IPS-15b (cell line): ENCODE measurements at regions not wholly inside any gene's neighbourhood (a gene's known extent, or its start where the extent isn't known, plus 50 kb on each side); places are given as distances from the start of the nearest gene placed in this dataset.

Source experiments
- H3K27me3 ChIP-seq: one replicate; pipeline ENCODE4 v1.6.1; 2013; ENCODE audit warnings: low read length; ENCODE audit not compliant: control insufficient read depth, insufficient read depth
- H3K36me3 ChIP-seq: one replicate; pipeline ENCODE4 v1.6.1; 2013; ENCODE audit warnings: low read length; ENCODE audit not compliant: control insufficient read depth, insufficient read depth
- H3K4me1 ChIP-seq: one replicate; pipeline ENCODE4 v1.6.1; 2013; ENCODE audit warnings: mild to moderate bottlenecking, low read length; ENCODE audit not compliant: control insufficient read depth, insufficient read depth
- H3K4me3 ChIP-seq: one replicate; pipeline ENCODE4 v1.5.1; 2013; ENCODE audit warnings: low read depth, low read length
- H3K9ac ChIP-seq: one replicate; pipeline ENCODE4 v1.6.1; 2013; ENCODE audit warnings: low read depth, mild to moderate bottlenecking, low read length
- H3K9me3 ChIP-seq: one replicate; pipeline ENCODE4 v1.6.1; 2013; ENCODE audit warnings: mild to moderate bottlenecking, low read length; ENCODE audit not compliant: control insufficient read depth, insufficient read depth

GRCh38 chr18:78630981-78631510, 348.6 kb upstream of the SALL3 start:
- Histone ChIP-seq H3K36me3 (no peaks in the 10 kb centered on the region), H3K9ac (no peak overlapping the region), H3K4me3 (no peak overlapping the region), H3K9me3 (no peaks in the 10 kb centered on the region), H3K27me3 (no peaks in the 10 kb centered on the region), H3K4me1 (no peaks in the 10 kb centered on the region)

- Histone ChIP-seq H3K4me1 (no peaks in the 10 kb centered on the region), H3K9me3 (no peaks in the 10 kb centered on the region), H3K9ac (no peak overlapping the region), H3K4me3 (no peak overlapping the region), H3K36me3 (no peaks in the 10 kb centered on the region), H3K27me3 (no peaks in the 10 kb centered on the region)
These were observed 347.5 kb upstream of the SALL3 start for GRCh38 chr18:78632111-78632541.

- Histone ChIP-seq H3K4me3 (no peak overlapping the region), H3K9me3 (no peaks in the 10 kb centered on the region), H3K27me3 (no peaks in the 10 kb centered on the region), H3K36me3 (no peaks in the 10 kb centered on the region), H3K9ac (no peak overlapping the region), H3K4me1 (no peaks in the 10 kb centered on the region)
These were observed 345.4 kb upstream of the SALL3 start for GRCh38 chr18:78634061-78634696.

DNA sequence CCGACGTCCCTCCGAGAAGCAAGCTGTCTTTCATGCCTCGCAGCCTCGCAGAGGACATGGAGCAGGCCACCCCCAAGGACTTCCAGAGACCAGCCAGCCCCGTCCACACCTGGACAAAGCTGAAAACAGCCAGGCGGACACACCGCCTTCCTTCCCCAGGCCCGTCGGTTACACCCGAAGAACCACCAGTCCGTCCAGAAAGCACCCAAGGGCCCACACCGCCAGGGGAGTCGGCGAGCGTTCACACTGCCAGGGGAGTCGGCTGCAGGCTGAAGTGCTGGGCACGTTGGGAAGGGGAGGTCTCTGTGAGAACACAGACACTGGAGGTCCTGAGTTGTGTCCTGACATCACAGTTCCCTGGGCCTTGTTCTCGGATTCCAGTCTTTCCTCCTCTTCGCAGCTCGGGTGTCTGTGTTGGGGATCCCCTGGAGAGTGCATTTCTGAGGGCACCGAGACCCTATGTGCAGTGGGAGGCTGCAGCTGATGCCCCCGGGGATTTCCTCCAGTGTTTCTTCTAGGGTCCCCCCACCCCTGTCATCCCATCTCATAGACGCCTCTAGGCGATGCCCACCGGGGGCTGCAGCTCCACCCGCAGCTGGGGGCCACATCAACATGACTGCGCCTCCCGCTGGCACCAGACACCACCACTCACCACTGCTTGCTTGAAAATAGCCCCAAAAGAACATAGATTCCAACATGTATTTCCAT, 344.4 kb upstream of the SALL3 start:
- H3K4me3 ChIP-seq = no peak overlapping the region
- no peak overlapping the region for H3K9ac ChIP-seq
- no peaks in the 10 kb centered on the region for H3K36me3 ChIP-seq
- H3K4me1 ChIP-seq = no peaks in the 10 kb centered on the region
- H3K9me3 ChIP-seq = no peaks in the 10 kb centered on the region
- H3K27me3 ChIP-seq = no peaks in the 10 kb centered on the region

DNA sequence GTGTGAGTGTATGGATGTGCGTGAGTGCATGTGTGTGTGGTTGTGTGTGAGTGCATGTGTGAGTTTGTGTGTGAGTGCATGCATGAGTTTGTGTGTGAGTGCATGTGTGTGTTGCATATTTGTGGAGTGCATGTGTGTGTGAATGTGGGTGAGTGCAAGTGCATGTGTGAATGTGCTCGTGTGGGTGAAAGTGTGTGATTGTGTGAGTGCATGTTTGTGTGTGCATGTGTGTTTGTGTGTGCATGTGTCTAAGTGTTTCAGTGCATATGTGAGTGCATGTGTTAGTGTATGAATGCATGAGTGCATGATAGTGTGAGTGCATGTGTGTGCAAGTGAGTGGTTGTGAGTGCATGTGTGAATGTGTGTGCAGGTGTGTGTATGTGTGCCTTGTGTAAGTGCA, 343.4 kb upstream of the SALL3 start:
- no peak overlapping the region for H3K4me3 ChIP-seq
- no peaks in the 10 kb centered on the region for H3K27me3 ChIP-seq
- H3K9ac ChIP-seq = no peak overlapping the region
- H3K9me3 ChIP-seq = no peaks in the 10 kb centered on the region
- no peaks in the 10 kb centered on the region for H3K4me1 ChIP-seq
- H3K36me3 ChIP-seq = no peaks in the 10 kb centered on the region

DNA sequence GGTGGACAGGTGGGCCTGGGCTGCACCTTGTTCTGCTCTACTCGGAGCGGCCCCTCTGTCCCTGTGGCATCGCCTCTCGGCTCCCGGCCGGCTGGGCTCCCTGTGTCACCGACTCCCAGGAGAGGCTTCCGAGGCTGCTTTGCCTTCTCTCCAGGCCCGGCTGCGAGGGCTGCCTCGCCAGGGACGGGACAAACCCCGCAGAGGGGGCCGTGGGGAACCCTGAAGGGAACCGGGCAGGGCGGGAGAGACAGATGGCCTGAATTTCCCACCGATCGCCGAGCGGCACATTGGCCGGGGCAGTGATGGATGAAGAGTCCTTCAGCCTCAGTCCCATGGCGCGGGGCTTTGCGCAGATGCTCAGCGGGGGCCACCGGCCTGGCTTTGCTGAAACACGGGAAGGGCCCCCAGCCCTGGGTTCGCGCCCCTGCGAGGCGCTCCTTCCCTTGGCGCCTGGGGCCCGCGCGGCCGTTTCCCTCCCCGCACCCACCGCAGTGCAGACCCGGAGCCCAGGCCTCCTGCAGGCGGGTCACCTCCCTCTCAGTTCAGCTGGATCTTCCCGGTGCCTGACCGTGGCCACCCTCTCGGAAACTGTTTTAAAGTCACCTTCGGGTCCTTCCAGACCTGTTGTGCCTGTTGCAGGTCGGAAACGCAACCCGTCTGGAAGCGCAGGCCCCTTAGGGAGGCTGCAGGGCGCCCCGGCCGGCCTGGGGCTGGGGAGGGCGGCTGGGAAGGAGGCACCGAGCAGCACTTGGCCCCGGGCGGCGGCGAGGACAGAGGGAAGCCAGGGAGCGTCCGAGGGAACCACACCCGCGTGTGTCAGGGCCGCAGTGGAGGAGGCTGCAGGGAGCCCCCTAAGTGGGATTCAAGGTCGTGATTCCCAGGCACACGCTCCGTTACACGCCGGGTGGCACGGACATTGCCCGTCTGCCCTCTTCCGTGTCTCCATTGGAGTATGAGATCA, 341.9 kb upstream of the SALL3 start:
- Histone ChIP-seq H3K27me3 (no peaks in the 10 kb centered on the region), H3K9ac (no peak overlapping the region), H3K9me3 (no peaks in the 10 kb centered on the region), H3K4me3 (no peak overlapping the region), H3K4me1 (no peaks in the 10 kb centered on the region), H3K36me3 (no peaks in the 10 kb centered on the region)

- Histone ChIP-seq H3K4me3 (no peak overlapping the region), H3K36me3 (no peaks in the 10 kb centered on the region), H3K9me3 (no peaks in the 10 kb centered on the region), H3K27me3 (no peaks in the 10 kb centered on the region), H3K9ac (no peak overlapping the region), H3K4me1 (no peaks in the 10 kb centered on the region)
These were observed 340.3 kb upstream of the SALL3 start for GRCh38 chr18:78639006-78639950.

- Histone ChIP-seq H3K36me3 (no peaks in the 10 kb centered on the region), H3K9me3 (no peaks in the 10 kb centered on the region), H3K4me3 (no peak overlapping the region), H3K27me3 (no peaks in the 10 kb centered on the region), H3K4me1 (no peaks in the 10 kb centered on the region), H3K9ac (no peak overlapping the region)
These were observed 339.2 kb upstream of the SALL3 start for GRCh38 chr18:78640246-78640995.

GRCh38 chr18:78641689-78642231, 337.9 kb upstream of the SALL3 start:
- H3K27me3 ChIP-seq = no peaks in the 10 kb centered on the region
- H3K9ac ChIP-seq = no peak overlapping the region
- H3K4me3 ChIP-seq = no peak overlapping the region
- no peaks in the 10 kb centered on the region for H3K36me3 ChIP-seq
- H3K9me3 ChIP-seq = peaks cover 3% of the 10 kb centered on the region
- H3K4me1 ChIP-seq = no peaks in the 10 kb centered on the region

GRCh38 chr18:78642296-78642951, 337.2 kb upstream of the SALL3 start:
- H3K4me1 ChIP-seq = no peaks in the 10 kb centered on the region

More at GRCh38 chr18:78642296-78642951, 337.2 kb upstream of the SALL3 start:
- no peaks in the 10 kb centered on the region for H3K36me3 ChIP-seq
- H3K9me3 ChIP-seq = peaks cover 3% of the 10 kb centered on the region
- no peak overlapping the region for H3K9ac ChIP-seq
- H3K27me3 ChIP-seq = no peaks in the 10 kb centered on the region
- H3K4me3 ChIP-seq = no peak overlapping the region
